ENCODE measurements at regions not wholly inside any gene's neighbourhood (a gene's known extent, or its start where the extent isn't known, plus 50 kb on each side); places are given as distances from the start of the nearest gene placed in this dataset.
"Not testable (repeated sequence)": the region's sequence is repeated elsewhere in the genome, so short reads cannot be mapped to it uniquely, and the experiment has no call there.

- TF ChIP-seq CTCF (IDR thresholded peaks at IDR 0.05; ENCODE audit: low read length, missing control alignments): no peak
- DNase-seq (ENCODE audit: low read depth): no peak
- H3K4me3 ChIP-seq (replicated peaks; ENCODE audit: low read depth, low read length): no peak overlapping the region
Observed at GRCh38 chr2:18971069-18971378, 381.7 kb upstream of the NT5C1B start.

GRCh38 chr2:18966131-18966530 is 376.8 kb upstream of the NT5C1B start:
- H3K4me3 ChIP-seq (replicated peaks; ENCODE audit: low read depth, low read length): no peak overlapping the region
- DNase-seq (ENCODE audit: low read depth): no peak
- TF ChIP-seq CTCF (IDR thresholded peaks at IDR 0.05; ENCODE audit: low read length, missing control alignments): no peak

- not testable (repeated sequence) for H3K4me3 ChIP-seq (replicated peaks; ENCODE audit: low read depth, low read length); DNase-seq (ENCODE audit: low read depth)
Observed at GRCh38 chr2:18963739-18964256, 374.4 kb upstream of the NT5C1B start.

GRCh38 chr2:18961991-18962421 is 372.6 kb upstream of the NT5C1B start:
- H3K4me3 ChIP-seq (replicated peaks; ENCODE audit: low read depth, low read length): no peak overlapping the region
- no peak for TF ChIP-seq CTCF (IDR thresholded peaks at IDR 0.05; ENCODE audit: low read length, missing control alignments)
- DNase-seq (ENCODE audit: low read depth): peak; percentile 64

- H3K4me3 ChIP-seq (replicated peaks; ENCODE audit: low read depth, low read length): no peak overlapping the region
- TF ChIP-seq CTCF (IDR thresholded peaks at IDR 0.05; ENCODE audit: low read length, missing control alignments): no peak
- peak; percentile 94 for DNase-seq (ENCODE audit: low read depth)
Observed at GRCh38 chr2:18959952-18960717, 370.8 kb upstream of the NT5C1B start.

- no peak for TF ChIP-seq CTCF (IDR thresholded peaks at IDR 0.05; ENCODE audit: low read length, missing control alignments)
- H3K4me3 ChIP-seq (replicated peaks; ENCODE audit: low read depth, low read length): no peak overlapping the region
- no peak for DNase-seq (ENCODE audit: low read depth)
Observed at GRCh38 chr2:18959200-18959599, 369.8 kb upstream of the NT5C1B start.

- no peak for DNase-seq (ENCODE audit: low read depth)
- no peak overlapping the region for H3K4me3 ChIP-seq (replicated peaks; ENCODE audit: low read depth, low read length)
- no peak for TF ChIP-seq CTCF (IDR thresholded peaks at IDR 0.05; ENCODE audit: low read length, missing control alignments)
Observed at GRCh38 chr2:18957909-18958308, 368.5 kb upstream of the NT5C1B start.

All from fibroblast of pulmonary artery (primary cell).